ENCODE measurements at regions not wholly inside any gene's neighbourhood (a gene's known extent, or its start where the extent isn't known, plus 50 kb on each side); places are given as distances from the start of the nearest gene placed in this dataset.
"Not testable (repeated sequence)": the region's sequence is repeated elsewhere in the genome, so short reads cannot be mapped to it uniquely, and the experiment has no call there.

- DNase-seq; H3K36me3 Mint-ChIP-seq (ENCODE audit: low read depth); H3K4me1 Mint-ChIP-seq (ENCODE audit: low read depth); H3K4me3 Mint-ChIP-seq; H3K9me3 Mint-ChIP-seq; H3K27me3 Mint-ChIP-seq; H3K27ac Mint-ChIP-seq: not testable (repeated sequence)
Observed at GRCh38 chr22:15772337-15772736, 82.5 kb downstream of the POTEH start.

DNA sequence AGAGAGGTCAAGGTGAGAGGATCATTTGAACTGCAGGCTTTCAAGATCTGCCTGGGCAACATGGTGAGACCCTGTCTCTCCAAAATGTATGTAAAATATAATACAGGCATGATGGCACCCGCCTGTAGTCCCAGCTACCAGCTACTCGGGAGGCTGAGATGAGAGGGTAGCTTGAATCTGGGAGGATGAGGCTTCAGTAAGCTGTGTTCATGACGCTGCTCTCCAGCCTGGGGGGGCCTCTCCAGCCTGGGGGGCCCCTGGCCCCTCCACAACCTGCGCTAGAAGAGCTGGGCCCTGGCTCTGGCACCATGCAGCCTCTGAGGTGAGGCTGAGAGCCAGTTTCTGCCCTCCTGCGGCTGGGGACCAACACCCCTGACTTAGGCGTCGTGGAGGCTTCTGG is 85.3 kb downstream of the POTEH start:
- not testable (repeated sequence) for H3K27ac Mint-ChIP-seq; H3K9me3 Mint-ChIP-seq; H3K4me1 Mint-ChIP-seq (ENCODE audit: low read depth); H3K4me3 Mint-ChIP-seq; DNase-seq; H3K27me3 Mint-ChIP-seq; H3K36me3 Mint-ChIP-seq (ENCODE audit: low read depth)

DNA sequence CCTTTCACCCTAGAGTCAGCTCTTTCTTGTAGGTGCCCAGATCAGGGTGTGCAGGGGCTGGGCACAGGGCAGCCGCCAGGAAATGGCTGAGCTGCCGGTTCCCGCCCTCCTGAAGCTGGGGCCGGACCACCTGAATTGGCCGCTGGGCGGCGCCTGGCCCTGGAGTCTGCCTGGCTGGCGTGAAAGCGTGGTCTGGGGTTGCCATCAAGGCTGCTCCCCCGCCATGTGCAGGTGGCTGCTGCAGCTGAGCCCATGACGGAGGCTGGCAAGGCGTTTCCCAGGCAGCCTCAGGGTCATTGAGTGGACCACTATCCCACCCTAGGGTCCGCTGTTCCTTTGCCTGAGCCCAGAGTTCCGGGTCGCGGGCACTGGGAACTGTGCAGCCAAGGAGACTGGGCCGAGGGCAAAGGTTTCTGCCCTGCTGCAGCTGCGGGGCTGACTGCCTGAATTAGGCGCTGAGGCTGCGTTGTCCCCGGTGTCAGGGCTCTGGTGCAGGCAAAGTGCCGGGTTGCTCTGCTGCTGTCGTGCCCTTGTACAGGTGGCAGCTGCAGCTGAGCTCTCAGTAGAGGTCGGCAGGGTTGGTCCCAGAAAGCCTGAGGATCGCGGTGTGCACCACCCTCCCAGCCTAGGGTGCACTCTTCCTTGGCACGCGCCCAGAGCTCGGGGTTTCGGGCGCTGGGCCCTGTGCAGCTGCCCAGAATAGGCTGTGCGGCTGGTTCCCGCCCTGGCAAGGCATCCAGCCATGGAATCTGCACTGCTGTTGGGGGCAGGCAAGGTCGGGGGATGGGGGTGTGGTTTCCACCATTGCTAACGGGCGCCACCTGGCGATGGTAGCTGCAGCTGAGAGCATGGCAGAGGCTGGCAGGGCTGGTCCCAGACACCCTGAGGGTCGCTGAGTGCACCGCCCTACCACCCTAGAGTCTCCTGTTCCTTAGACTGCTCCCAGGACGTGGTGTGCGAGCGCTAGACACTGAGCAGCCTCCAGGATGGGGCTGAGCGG is 86.1 kb downstream of the POTEH start:
- H3K4me3 Mint-ChIP-seq; H3K9me3 Mint-ChIP-seq; H3K27ac Mint-ChIP-seq; H3K36me3 Mint-ChIP-seq (ENCODE audit: low read depth); DNase-seq; H3K27me3 Mint-ChIP-seq; H3K4me1 Mint-ChIP-seq (ENCODE audit: low read depth): not testable (repeated sequence)

DNA sequence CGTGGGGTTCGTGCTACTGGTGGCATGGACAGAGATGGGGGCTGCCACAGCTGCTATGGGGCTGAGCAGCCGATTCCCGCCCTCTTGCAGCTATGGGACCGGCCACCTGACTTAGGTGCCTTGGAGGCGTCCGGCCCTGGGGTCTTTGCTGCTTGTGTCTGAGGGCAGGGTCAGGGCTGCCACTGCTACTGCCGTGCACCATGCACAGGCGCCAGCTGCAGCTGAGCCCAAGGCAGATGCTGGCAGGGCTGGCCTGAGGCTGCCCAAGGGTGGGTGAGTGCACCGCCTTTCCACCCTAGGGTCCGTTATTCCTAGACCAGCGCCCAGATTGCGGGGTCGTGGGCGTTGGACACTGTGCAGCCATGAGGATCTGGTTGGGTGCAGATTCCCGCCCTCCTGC is 86.9 kb downstream of the POTEH start:
- H3K27ac Mint-ChIP-seq; H3K36me3 Mint-ChIP-seq (ENCODE audit: low read depth): not testable (repeated sequence)

GRCh38 chr22:15777150-15777549 is 87.3 kb downstream of the POTEH start:
- not testable (repeated sequence) for DNase-seq; H3K27me3 Mint-ChIP-seq; H3K9me3 Mint-ChIP-seq; H3K27ac Mint-ChIP-seq; H3K36me3 Mint-ChIP-seq (ENCODE audit: low read depth); H3K4me1 Mint-ChIP-seq (ENCODE audit: low read depth); H3K4me3 Mint-ChIP-seq

More for the DNA sequence above, 86.9 kb downstream of the POTEH start:
- not testable (repeated sequence) for H3K27me3 Mint-ChIP-seq; H3K4me3 Mint-ChIP-seq; H3K4me1 Mint-ChIP-seq (ENCODE audit: low read depth); DNase-seq; H3K9me3 Mint-ChIP-seq

DNA sequence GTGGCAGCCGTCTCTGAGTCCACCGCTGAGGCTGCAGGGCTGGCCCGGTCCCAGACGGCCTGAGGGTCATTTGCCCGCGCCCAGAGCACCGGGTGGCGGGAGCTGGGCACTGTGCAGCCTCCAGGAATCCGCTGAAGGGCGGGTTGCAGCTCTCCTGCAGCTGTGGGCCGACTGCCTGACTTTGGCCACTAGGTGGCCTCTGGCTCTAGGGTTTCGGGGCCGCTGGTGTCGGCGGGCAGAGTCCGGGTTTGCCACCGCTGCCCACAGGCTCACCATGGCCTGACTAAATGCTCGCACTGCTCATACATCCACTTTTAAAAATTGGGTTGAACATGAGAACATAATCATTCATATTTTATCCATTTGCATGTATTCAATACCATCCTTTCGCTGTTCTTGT is 87.7 kb downstream of the POTEH start:
- not testable (repeated sequence) for DNase-seq; H3K4me1 Mint-ChIP-seq (ENCODE audit: low read depth); H3K27ac Mint-ChIP-seq; H3K27me3 Mint-ChIP-seq; H3K36me3 Mint-ChIP-seq (ENCODE audit: low read depth); H3K4me3 Mint-ChIP-seq; H3K9me3 Mint-ChIP-seq

- H3K27me3 Mint-ChIP-seq; H3K36me3 Mint-ChIP-seq (ENCODE audit: low read depth); H3K9me3 Mint-ChIP-seq; H3K27ac Mint-ChIP-seq; DNase-seq; H3K4me3 Mint-ChIP-seq; H3K4me1 Mint-ChIP-seq (ENCODE audit: low read depth): not testable (repeated sequence)
Observed at GRCh38 chr22:15778366-15778765, 88.5 kb downstream of the POTEH start.

- not testable (repeated sequence) for H3K4me3 Mint-ChIP-seq; H3K9me3 Mint-ChIP-seq; H3K4me1 Mint-ChIP-seq (ENCODE audit: low read depth); H3K27ac Mint-ChIP-seq; DNase-seq; H3K36me3 Mint-ChIP-seq (ENCODE audit: low read depth); H3K27me3 Mint-ChIP-seq
Observed at GRCh38 chr22:15781652-15782051, 91.8 kb downstream of the POTEH start.

DNA sequence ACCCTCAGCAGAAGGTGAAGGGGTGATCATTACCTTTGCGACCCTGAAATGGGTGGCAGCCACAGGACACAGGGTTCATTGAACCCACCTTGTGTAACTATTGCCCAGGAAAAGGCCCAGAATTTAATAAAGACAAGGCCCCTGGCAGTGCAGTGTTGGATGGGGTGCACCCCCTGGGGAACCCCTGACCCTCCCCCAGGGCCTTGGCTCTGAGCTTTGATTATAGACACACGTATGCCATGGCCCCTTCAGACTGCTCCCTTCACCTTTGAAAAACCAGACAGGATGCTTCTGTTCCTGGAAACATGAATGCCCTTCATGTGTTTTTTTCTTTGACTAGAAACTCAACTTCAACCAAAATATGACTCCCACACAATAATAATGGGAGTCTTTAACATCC is 93.1 kb downstream of the POTEH start:
- H3K4me3 Mint-ChIP-seq; H3K27ac Mint-ChIP-seq; H3K4me1 Mint-ChIP-seq (ENCODE audit: low read depth); H3K9me3 Mint-ChIP-seq; H3K27me3 Mint-ChIP-seq; H3K36me3 Mint-ChIP-seq (ENCODE audit: low read depth); DNase-seq: not testable (repeated sequence)

DNA sequence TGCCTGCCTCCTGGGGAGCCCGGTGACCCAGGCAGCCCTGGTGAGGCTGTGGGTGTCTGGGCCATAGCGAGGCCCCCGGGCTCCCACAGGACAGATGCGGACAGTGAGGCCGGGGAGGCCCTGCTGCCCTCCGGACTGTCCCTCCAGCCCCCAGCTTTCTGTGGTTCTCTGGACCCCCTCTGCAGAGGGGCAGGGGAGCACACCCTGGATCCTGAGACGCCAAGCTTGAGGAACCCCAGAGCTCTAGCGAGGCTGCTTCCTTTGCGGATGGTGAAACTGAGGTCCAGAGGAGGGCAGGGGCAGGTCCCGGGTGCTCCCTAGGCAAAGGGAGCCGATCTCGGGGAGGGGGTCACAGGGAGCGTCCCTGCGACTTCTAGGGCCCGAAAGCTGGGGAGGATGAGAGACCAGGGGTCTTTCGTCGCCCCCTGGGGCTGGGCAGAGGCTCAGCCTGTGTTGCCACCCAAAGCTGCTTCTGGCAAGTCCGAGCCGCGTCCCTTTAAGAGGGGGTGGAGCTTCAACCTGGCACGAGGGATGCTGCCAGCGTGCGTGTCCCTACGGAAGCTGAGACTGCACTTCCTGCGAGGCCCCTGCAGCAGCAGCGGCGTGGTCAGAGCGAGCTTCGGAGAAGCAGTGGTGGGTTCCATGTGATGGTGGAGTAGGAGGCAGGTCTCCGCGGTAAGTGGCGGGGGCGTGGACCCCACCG is 94.7 kb downstream of the POTEH start:
- not testable (repeated sequence) for H3K9me3 Mint-ChIP-seq; H3K27me3 Mint-ChIP-seq; H3K36me3 Mint-ChIP-seq (ENCODE audit: low read depth); DNase-seq; H3K4me3 Mint-ChIP-seq; H3K4me1 Mint-ChIP-seq (ENCODE audit: low read depth); H3K27ac Mint-ChIP-seq

DNA sequence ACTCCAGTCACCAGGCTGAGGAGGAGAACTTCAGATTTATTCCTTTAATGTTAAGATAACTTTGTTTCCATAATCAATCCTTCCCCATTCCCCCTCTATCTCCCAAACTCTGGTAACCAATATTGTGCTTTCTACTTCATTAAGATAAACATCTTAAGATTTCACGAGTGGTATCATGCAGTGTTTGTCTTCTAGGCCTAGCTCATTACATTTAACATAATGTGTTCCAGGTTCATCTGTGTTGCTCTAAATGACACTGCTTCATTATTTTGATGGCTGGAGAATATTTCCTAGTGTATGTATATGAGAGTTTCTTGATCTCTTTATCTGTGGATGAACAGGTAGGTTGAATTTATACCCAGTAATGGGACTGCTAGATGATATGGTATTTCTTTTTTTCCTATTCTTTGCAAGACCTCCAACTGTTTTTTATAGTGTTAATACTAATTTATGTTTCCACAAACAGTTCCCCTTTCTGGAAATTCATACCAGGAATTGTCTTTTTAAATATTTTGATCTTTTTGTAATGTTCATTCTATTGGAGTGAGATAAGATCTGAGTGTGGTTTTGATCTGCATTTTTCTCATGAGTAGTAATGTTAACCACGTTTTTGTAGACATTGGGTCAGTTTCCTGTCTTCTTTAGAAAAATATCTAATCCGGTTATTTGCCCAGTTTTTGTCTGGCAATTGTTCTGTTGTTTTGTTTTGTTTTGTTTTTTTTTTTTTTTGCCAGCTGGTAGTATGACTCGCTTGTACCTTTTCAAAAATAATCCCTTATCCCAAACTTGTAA is 97.3 kb downstream of the POTEH start:
- not testable (repeated sequence) for H3K36me3 Mint-ChIP-seq (ENCODE audit: low read depth); H3K4me1 Mint-ChIP-seq (ENCODE audit: low read depth); H3K27me3 Mint-ChIP-seq; DNase-seq; H3K27ac Mint-ChIP-seq; H3K4me3 Mint-ChIP-seq; H3K9me3 Mint-ChIP-seq

- not testable (repeated sequence) for H3K36me3 Mint-ChIP-seq (ENCODE audit: low read depth); DNase-seq; H3K4me1 Mint-ChIP-seq (ENCODE audit: low read depth); H3K4me3 Mint-ChIP-seq; H3K27ac Mint-ChIP-seq; H3K27me3 Mint-ChIP-seq; H3K9me3 Mint-ChIP-seq
Observed at GRCh38 chr22:15791557-15791956, 101.7 kb downstream of the POTEH start.

- H3K9me3 Mint-ChIP-seq; H3K27me3 Mint-ChIP-seq; H3K4me1 Mint-ChIP-seq (ENCODE audit: low read depth); H3K27ac Mint-ChIP-seq; H3K36me3 Mint-ChIP-seq (ENCODE audit: low read depth); DNase-seq; H3K4me3 Mint-ChIP-seq: not testable (repeated sequence)
Observed at GRCh38 chr22:15799935-15800334, 110.1 kb downstream of the POTEH start.

DNA sequence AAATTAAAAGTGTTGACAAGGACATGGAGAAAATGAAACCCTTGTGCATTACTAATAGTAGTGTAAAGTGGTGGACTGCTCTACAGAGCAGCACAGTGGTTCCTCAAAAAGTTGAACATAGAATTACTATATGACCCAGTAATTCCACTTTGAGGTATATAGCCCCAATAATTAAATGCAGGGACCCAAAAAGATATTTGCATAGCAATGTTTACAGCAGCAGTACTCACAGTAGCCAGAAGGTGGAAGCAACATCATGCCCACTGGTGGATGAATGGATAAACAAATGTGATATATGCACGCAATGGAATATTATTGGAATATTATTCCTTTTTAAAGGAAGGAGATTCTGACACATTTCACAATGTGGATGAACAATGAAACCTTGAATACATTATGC is 121.3 kb downstream of the POTEH start:
- not testable (repeated sequence) for H3K4me3 Mint-ChIP-seq; H3K27me3 Mint-ChIP-seq; H3K27ac Mint-ChIP-seq; H3K9me3 Mint-ChIP-seq; DNase-seq; H3K4me1 Mint-ChIP-seq (ENCODE audit: low read depth); H3K36me3 Mint-ChIP-seq (ENCODE audit: low read depth)

GRCh38 chr22:15815783-15816182 is 126.0 kb downstream of the POTEH start:
- H3K4me1 Mint-ChIP-seq (ENCODE audit: low read depth); H3K27ac Mint-ChIP-seq; DNase-seq; H3K27me3 Mint-ChIP-seq; H3K36me3 Mint-ChIP-seq (ENCODE audit: low read depth); H3K4me3 Mint-ChIP-seq; H3K9me3 Mint-ChIP-seq: not testable (repeated sequence)

All from activated T-cell treated with anti-CD3 and anti-CD28 coated beads, Interleukin-2, amount 50 U/mL, for 24 hours (primary cell).